ENCODE measurements at regions not wholly inside any gene's neighbourhood (a gene's known extent, or its start where the extent isn't known, plus 50 kb on each side); places are given as distances from the start of the nearest gene placed in this dataset.

DNA sequence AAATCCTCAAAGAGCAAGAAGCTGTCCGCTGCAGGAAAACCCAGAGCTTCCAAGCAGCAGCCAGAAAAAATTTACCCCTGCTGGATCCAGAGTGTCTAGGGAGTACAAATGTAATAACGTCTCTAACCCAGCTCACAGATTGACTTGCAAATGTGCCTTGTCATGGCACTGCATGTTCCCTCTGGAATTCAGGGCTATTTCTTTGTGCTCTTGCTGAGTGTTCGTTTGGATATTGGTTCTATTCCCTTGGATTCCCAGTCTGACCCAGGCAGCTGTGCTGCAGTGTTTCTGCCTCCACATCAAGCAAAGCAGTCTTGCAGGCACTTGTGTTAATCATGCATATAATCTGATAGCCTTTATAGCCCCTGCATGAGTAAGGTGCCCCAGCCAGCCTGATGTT, 209.9 kb upstream of the GHITM start:
- Histone ChIP-seq H3K9me3 (ENCODE audit: insufficient read depth, low read depth) (no peaks in the 10 kb centered on the region), H3F3A (ENCODE audit: insufficient read depth, low read depth) (no peaks in the 10 kb centered on the region), H3K79me2 (ENCODE audit: low read depth) (no peaks in the 10 kb centered on the region), H4K20me1 (ENCODE audit: insufficient read depth) (no peaks in the 10 kb centered on the region), H3K27ac (no peak overlapping the region), H3K4me2 (no peak overlapping the region), H3K36me3 (ENCODE audit: low read depth) (no peaks in the 10 kb centered on the region), H3K27me3 (ENCODE audit: insufficient read depth, low read depth) (peaks cover 19% of the 10 kb centered on the region; the same call in 1 of the 2 replicates), H2AFZ (no peak overlapping the region), H3K9me2 (ENCODE audit: insufficient read depth) (no peaks in the 10 kb centered on the region), H3K4me3 (no peak overlapping the region), H3K4me1 (replicated peaks; ENCODE audit: insufficient read depth) (no peaks in the 10 kb centered on the region)
- ChIA-PET CTCF (no interaction called here), POLR2A (ENCODE audit: unreplicated experiment) (no interaction called here)
- TF ChIP-seq, protein P1, sequence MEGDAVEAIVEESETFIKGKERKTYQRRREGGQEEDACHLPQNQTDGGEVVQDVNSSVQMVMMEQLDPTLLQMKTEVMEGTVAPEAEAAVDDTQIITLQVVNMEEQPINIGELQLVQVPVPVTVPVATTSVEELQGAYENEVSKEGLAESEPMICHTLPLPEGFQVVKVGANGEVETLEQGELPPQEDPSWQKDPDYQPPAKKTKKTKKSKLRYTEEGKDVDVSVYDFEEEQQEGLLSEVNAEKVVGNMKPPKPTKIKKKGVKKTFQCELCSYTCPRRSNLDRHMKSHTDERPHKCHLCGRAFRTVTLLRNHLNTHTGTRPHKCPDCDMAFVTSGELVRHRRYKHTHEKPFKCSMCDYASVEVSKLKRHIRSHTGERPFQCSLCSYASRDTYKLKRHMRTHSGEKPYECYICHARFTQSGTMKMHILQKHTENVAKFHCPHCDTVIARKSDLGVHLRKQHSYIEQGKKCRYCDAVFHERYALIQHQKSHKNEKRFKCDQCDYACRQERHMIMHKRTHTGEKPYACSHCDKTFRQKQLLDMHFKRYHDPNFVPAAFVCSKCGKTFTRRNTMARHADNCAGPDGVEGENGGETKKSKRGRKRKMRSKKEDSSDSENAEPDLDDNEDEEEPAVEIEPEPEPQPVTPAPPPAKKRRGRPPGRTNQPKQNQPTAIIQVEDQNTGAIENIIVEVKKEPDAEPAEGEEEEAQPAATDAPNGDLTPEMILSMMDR (conservative IDR thresholded peaks at IDR 0.05), result no peak
- TF ChIP-seq EZH2 (IDR thresholded peaks at IDR 0.05; ENCODE audit: low read depth), result no peak
- intact Hi-C loops (cut with micrococcal nuclease; ENCODE audit: unreplicated experiment), result no loop called here
- DNase-seq, result no peak
- no TSS peak for BruUV-seq (replicated peaks)

DNA sequence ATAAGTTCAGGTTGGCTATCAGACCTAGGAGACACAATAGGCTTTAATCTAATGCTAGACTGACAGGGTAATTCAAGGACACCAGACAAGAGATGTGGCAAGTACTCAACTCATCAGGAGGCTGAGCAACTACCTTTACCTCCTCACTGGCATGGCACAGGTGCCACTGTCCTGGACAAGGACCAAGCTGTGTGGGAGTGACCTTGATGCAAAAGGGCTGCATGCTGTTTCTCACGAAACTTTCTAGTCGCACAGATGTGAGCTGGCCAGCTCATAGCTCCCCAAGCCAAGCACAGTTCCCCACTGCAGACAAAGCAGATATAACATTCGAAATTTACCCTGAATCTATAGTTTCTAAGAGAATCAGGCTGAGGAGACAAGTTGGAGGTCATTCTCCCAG, 207.6 kb upstream of the GHITM start:
- no peak for DNase-seq
- no TSS peak for BruUV-seq (replicated peaks)
- no peaks in the 10 kb centered on the region for H3K9me3 ChIP-seq (ENCODE audit: insufficient read depth, low read depth)
- no peak overlapping the region for H2AFZ ChIP-seq
- H3K79me2 ChIP-seq (ENCODE audit: low read depth), result no peaks in the 10 kb centered on the region
- H3K9me2 ChIP-seq (ENCODE audit: insufficient read depth), result no peaks in the 10 kb centered on the region
- ChIA-PET POLR2A (ENCODE audit: unreplicated experiment) (no interaction called here), CTCF (no interaction called here)
- no peak overlapping the region for H3K4me2 ChIP-seq
- TF ChIP-seq, protein P1 (conservative IDR thresholded peaks at IDR 0.05), result no peak
- no peak for TF ChIP-seq EZH2 (IDR thresholded peaks at IDR 0.05; ENCODE audit: low read depth)
- peaks cover 22% of the 10 kb centered on the region; the same call in 1 of the 2 replicates for H3K27me3 ChIP-seq (ENCODE audit: insufficient read depth, low read depth)
- no peaks in the 10 kb centered on the region for H3K4me1 ChIP-seq (replicated peaks; ENCODE audit: insufficient read depth)
- H3K36me3 ChIP-seq (ENCODE audit: low read depth), result no peaks in the 10 kb centered on the region
- H3K27ac ChIP-seq, result no peak overlapping the region
- no peak overlapping the region for H3K4me3 ChIP-seq
- intact Hi-C loops (cut with micrococcal nuclease; ENCODE audit: unreplicated experiment), result no loop called here
- H4K20me1 ChIP-seq (ENCODE audit: insufficient read depth), result no peaks in the 10 kb centered on the region
- H3F3A ChIP-seq (ENCODE audit: insufficient read depth, low read depth), result no peaks in the 10 kb centered on the region

DNA sequence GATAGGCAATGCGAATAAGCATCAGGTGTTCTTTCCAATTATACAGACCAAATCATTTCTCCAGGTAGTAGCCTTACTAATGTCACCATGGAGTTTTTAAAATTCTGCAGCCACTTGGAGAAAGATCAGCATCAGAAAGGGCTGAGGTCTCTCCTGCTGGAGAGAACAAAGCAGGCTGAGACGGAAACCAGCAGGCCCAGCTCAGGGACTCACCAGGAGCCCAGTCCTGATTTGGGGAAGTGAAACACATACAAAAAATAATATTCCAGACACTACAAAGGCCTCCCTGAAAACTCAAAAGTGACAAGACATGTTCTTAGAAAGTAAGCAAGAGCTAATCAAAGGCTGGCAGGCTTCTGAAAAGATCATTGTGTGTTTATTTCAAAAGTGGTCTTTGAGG, 207.1 kb upstream of the GHITM start:
- Histone ChIP-seq H3K9me3 (ENCODE audit: insufficient read depth, low read depth) (no peaks in the 10 kb centered on the region), H2AFZ (no peak overlapping the region), H3K36me3 (ENCODE audit: low read depth) (no peaks in the 10 kb centered on the region), H4K20me1 (ENCODE audit: insufficient read depth) (no peaks in the 10 kb centered on the region), H3K27me3 (ENCODE audit: insufficient read depth, low read depth) (peaks cover 22% of the 10 kb centered on the region; the same call in 1 of the 2 replicates), H3F3A (ENCODE audit: insufficient read depth, low read depth) (no peaks in the 10 kb centered on the region), H3K27ac (no peak overlapping the region), H3K79me2 (ENCODE audit: low read depth) (no peaks in the 10 kb centered on the region), H3K4me2 (no peak overlapping the region), H3K9me2 (ENCODE audit: insufficient read depth) (no peaks in the 10 kb centered on the region), H3K4me3 (no peak overlapping the region), H3K4me1 (replicated peaks; ENCODE audit: insufficient read depth) (no peaks in the 10 kb centered on the region)
- no peak for DNase-seq
- TF ChIP-seq, protein P1 (conservative IDR thresholded peaks at IDR 0.05), result no peak
- TF ChIP-seq EZH2 (IDR thresholded peaks at IDR 0.05; ENCODE audit: low read depth), result no peak
- CTCF ChIA-PET, result no interaction called here
- no TSS peak for BruUV-seq (replicated peaks)
- intact Hi-C loops (cut with micrococcal nuclease; ENCODE audit: unreplicated experiment), result no loop called here
- POLR2A ChIA-PET (ENCODE audit: unreplicated experiment), result no interaction called here
